AG04449 (cell line): ENCODE measurements at regions not wholly inside any gene's neighbourhood (a gene's known extent, or its start where the extent isn't known, plus 50 kb on each side); places are given as distances from the start of the nearest gene placed in this dataset.

Experiments used
- CTCF ChIA-PET: fragments of 350-600 bp; formaldehyde crosslinking; extraction: SDS; loops from one replicate; lab custom pipeline; 2021; ENCODE audit warnings: antibody characterized with exemption; lab: Yijun Ruan, JAX
- POLR2A ChIA-PET: fragments of 400-600, 350-600 bp; formaldehyde crosslinking; extraction: SDS; loops from one replicate; lab custom pipeline; 2020; ENCODE audit warnings: antibody characterized with exemption, inconsistent platforms; lab: Yijun Ruan, JAX
- DNase-seq: peaks from one replicate; pipeline ENCODE4 v3.0.0-alpha.2; 2010; ENCODE audit warnings: low read depth, low spot score
- H3K4me3 ChIP-seq: 2 replicates; pipeline ENCODE4 v1.5.1; 2011; ENCODE audit warnings: low read depth, mild to moderate bottlenecking, control low read depth, low read length
- CTCF ChIP-seq: IDR thresholded peaks from one replicate; pipeline ENCODE4 v1.5.1; 2011; ENCODE audit warnings: mild to moderate bottlenecking, moderate library complexity, low read length, control low read depth, inconsistent platforms; ENCODE audit not compliant: insufficient read depth; ENCODE audit errors: missing control alignments

DNA sequence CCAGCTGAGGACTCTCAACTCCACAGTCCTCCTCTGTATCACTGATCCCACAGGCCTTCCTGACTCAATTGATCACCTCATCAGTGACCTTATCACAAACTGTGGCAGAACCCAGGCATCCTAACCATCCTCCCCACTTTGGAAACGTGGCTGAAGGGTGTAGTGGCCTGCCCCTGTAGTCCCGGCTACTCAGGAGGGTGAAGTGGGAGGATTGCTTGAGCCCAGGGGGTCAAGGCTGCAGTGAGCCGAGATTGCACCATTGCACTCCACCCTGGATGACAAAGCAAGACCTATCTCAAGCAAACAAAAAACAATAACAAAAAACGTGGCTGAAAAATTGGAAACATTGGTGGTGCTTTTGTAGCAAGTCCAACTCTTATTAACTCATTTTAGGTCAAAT, 203.4 kb upstream of the ZNF217 start:
- no peak for TF ChIP-seq CTCF
- no peak for DNase-seq
- H3K4me3 ChIP-seq: no peak overlapping the region
- ChIA-PET CTCF (interaction anchor here (1.2 kb wide), 1 partner anchor 118 kb away, joined by 5 read pairs; no protein-coding TSS in a partner anchor), POLR2A (no interaction called here)

GRCh38 chr20:53795170-53795569, 201.5 kb upstream of the ZNF217 start:
- no peak overlapping the region for H3K4me3 ChIP-seq
- ChIA-PET POLR2A (no interaction called here), CTCF (interaction anchor here (0.6 to 1.5 kb wide), 2 partner anchors 19 to 121 kb away, joined by 3 read pairs; no protein-coding TSS in a partner anchor)
- no peak for DNase-seq
- TF ChIP-seq CTCF: no peak

- ChIA-PET POLR2A (no interaction called here), CTCF (interaction anchor here (0.6 to 1.5 kb wide), 2 partner anchors 18 to 121 kb away, joined by 3 read pairs; no protein-coding TSS in a partner anchor)
- H3K4me3 ChIP-seq: no peak overlapping the region
- no peak for DNase-seq
- TF ChIP-seq CTCF: no peak
Observed at GRCh38 chr20:53794529-53795115, 201.0 kb upstream of the ZNF217 start.

DNA sequence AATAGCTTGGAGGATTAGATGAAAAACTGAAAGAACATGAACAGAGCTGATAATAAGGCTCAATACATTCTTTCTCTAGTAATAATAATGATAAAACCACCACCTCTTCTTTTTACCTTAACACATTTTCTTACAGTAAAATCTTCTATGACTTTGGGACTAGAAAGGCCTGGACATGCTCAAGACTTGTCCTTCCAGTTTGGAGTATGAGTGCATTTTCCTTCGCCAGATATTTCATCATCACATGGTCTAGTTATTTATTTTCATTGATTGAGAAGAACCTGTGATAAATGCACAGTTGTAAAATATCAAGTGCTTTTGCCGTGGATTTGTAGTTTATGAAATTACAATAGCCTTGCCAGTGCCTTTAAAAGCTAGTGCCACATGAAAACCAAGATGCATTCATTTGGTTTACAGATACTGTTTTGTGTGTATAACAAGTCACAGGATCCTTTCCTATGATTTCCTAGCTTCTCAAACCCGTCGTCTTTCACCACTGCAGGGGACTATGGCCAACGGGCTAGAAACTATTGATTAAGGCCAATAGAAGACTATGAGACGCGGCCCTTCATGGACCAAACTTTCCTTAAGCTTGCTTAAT, 200.2 kb upstream of the ZNF217 start:
- ChIA-PET POLR2A (interaction anchor here (1.6 kb wide), 1 partner anchor 58 kb away, joined by 5 read pairs; no protein-coding TSS in a partner anchor), CTCF (interaction anchor here (1.2 to 1.5 kb wide), 2 partner anchors 9 to 122 kb away, joined by 3 read pairs; no protein-coding TSS in a partner anchor)
- TF ChIP-seq CTCF: no peak
- no peak overlapping the region for H3K4me3 ChIP-seq
- DNase-seq: no peak

- CTCF ChIA-PET: interaction anchor here (0.6 to 1.6 kb wide), 4 partner anchors 10 to 213 kb away, joined by 3 read pairs; no protein-coding TSS in a partner anchor
- DNase-seq: no peak
- no peak overlapping the region for H3K4me3 ChIP-seq
- POLR2A ChIA-PET: interaction anchor here (1.2 to 1.6 kb wide), 2 partner anchors 57 to 206 kb away, joined by 3 to 5 read pairs; no protein-coding TSS in a partner anchor
- no peak for TF ChIP-seq CTCF
Observed at GRCh38 chr20:53792946-53793536, 199.4 kb upstream of the ZNF217 start.
